Epithelial cell of proximal tubule (primary cell): ENCODE measurements at regions not wholly inside any gene's neighbourhood (a gene's known extent, or its start where the extent isn't known, plus 50 kb on each side); places are given as distances from the start of the nearest gene placed in this dataset.

Experiments
- DNase-seq: peaks from one replicate; pipeline ENCODE4 v3.0.0-alpha.2; 2011; ENCODE audit warnings: low read depth
- H3K4me3 ChIP-seq: 2 replicates; pipeline ENCODE4 v1.5.1; 2011; ENCODE audit warnings: low read depth, mild to moderate bottlenecking, low read length
- CTCF ChIP-seq: conservative IDR thresholded peaks from 2 replicates; pipeline ENCODE4 v1.5.1; 2012; ENCODE audit warnings: low read depth, mild to moderate bottlenecking, low read length

GRCh38 chr19:31955884-31956283 is 389.5 kb upstream of the ZNF507 start:
- no peak overlapping the region for H3K4me3 ChIP-seq
- no peak for TF ChIP-seq CTCF
- DNase-seq: no peak

- TF ChIP-seq CTCF: no peak
- DNase-seq: no peak
- H3K4me3 ChIP-seq: no peak overlapping the region
These were observed 388.5 kb upstream of the ZNF507 start for GRCh38 chr19:31956771-31957392.

GRCh38 chr19:31957711-31958110 is 387.7 kb upstream of the ZNF507 start:
- no peak for DNase-seq
- H3K4me3 ChIP-seq: no peak overlapping the region
- no peak for TF ChIP-seq CTCF

GRCh38 chr19:31959527-31960018 is 385.8 kb upstream of the ZNF507 start:
- no peak for DNase-seq
- no peak for TF ChIP-seq CTCF
- no peak overlapping the region for H3K4me3 ChIP-seq

- no peak for TF ChIP-seq CTCF
- H3K4me3 ChIP-seq: no peak overlapping the region
- no peak for DNase-seq
These were observed 384.9 kb upstream of the ZNF507 start for GRCh38 chr19:31960474-31960873.

GRCh38 chr19:31961191-31961590 is 384.2 kb upstream of the ZNF507 start:
- TF ChIP-seq CTCF: no peak
- DNase-seq: no peak
- H3K4me3 ChIP-seq: no peak overlapping the region

GRCh38 chr19:31961667-31962066 is 383.7 kb upstream of the ZNF507 start:
- no peak for TF ChIP-seq CTCF
- no peak overlapping the region for H3K4me3 ChIP-seq

More at GRCh38 chr19:31961667-31962066, 383.7 kb upstream of the ZNF507 start:
- DNase-seq: no peak
